Lower lobe of right lung (tissue), 2 donors: ENCODE measurements at regions not wholly inside any gene's neighbourhood (a gene's known extent, or its start where the extent isn't known, plus 50 kb on each side); places are given as distances from the start of the nearest gene placed in this dataset.

Experiments used
- ATAC-seq, 2 donors: fragments of 200-7000 bp; cut with Tn5 transposase; one replicate each; pipeline ENCODE4 v1.9.1; 2020 to 2022; ENCODE audit warnings: mild to moderate bottlenecking in 2 of 2, moderate library complexity in 2 of 2
- DNase-seq: peaks from one replicate; pipeline ENCODE4 v3.0.0-alpha.2; 2020
- H3K27ac ChIP-seq: fragments of 200-600 bp; one replicate; pipeline ENCODE4 v1.8.0; 2022
- H3K27me3 ChIP-seq: fragments of 200-600 bp; one replicate; pipeline ENCODE4 v1.8.0; 2022; ENCODE audit warnings: low read depth
- H3K36me3 ChIP-seq: fragments of 200-600 bp; one replicate; pipeline ENCODE4 v1.8.0; 2022; ENCODE audit warnings: mild to moderate bottlenecking
- H3K4me1 ChIP-seq: fragments of 200-600 bp; one replicate; pipeline ENCODE4 v1.8.0; 2022
- H3K4me3 ChIP-seq: fragments of 200-600 bp; one replicate; pipeline ENCODE4 v1.8.0; 2022; ENCODE audit warnings: mild to moderate bottlenecking
- H3K9me3 ChIP-seq: fragments of 200-600 bp; one replicate; pipeline ENCODE4 v1.8.0; 2022
- intact Hi-C: fragments of 100-400 bp; cut with DNase I; formaldehyde crosslinking; loops from one replicate; pipeline ENCODE4 v1.11.0; 2022
- TF ChIP-seq, protein P1 (sequence below): fragments of 200-600 bp; IDR thresholded peaks from one replicate; pipeline ENCODE4 v1.8.0; 2022; ENCODE audit warnings: antibody characterized with exemption, mild to moderate bottlenecking
- donor health status: DM: no; HTN: yes; CAD: no; lungs with severe emphysema.

DNA sequence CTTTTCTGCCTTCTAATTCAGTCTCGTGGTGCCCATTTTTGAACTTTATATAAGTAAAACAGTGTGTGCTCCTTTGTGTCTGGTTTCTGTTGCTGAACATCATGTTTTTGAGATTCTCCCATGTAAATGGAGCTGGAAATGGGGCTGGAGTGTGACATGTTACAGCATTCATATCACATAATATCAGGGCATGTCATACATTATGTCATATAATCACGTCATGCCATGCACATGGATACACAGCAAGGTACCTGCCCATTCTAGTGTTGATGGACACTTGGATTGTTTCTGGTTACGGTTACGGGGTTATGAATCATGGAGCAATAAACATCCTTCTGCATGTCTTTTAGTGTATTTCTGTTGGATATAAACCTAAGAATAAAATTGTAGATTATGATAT, 117.1 kb upstream of the MYT1L start:
- no peak for ATAC-seq
- intact Hi-C loops = no loop called here
- Histone ChIP-seq H3K27ac (no peak overlapping the region), H3K4me3 (no peak overlapping the region), H3K9me3 (no peaks in the 10 kb centered on the region), H3K36me3 (no peaks in the 10 kb centered on the region), H3K4me1 (no peaks in the 10 kb centered on the region), H3K27me3 (no peaks in the 10 kb centered on the region)
- DNase-seq = no peak
- TF ChIP-seq, protein P1, sequence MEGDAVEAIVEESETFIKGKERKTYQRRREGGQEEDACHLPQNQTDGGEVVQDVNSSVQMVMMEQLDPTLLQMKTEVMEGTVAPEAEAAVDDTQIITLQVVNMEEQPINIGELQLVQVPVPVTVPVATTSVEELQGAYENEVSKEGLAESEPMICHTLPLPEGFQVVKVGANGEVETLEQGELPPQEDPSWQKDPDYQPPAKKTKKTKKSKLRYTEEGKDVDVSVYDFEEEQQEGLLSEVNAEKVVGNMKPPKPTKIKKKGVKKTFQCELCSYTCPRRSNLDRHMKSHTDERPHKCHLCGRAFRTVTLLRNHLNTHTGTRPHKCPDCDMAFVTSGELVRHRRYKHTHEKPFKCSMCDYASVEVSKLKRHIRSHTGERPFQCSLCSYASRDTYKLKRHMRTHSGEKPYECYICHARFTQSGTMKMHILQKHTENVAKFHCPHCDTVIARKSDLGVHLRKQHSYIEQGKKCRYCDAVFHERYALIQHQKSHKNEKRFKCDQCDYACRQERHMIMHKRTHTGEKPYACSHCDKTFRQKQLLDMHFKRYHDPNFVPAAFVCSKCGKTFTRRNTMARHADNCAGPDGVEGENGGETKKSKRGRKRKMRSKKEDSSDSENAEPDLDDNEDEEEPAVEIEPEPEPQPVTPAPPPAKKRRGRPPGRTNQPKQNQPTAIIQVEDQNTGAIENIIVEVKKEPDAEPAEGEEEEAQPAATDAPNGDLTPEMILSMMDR = no peak

DNA sequence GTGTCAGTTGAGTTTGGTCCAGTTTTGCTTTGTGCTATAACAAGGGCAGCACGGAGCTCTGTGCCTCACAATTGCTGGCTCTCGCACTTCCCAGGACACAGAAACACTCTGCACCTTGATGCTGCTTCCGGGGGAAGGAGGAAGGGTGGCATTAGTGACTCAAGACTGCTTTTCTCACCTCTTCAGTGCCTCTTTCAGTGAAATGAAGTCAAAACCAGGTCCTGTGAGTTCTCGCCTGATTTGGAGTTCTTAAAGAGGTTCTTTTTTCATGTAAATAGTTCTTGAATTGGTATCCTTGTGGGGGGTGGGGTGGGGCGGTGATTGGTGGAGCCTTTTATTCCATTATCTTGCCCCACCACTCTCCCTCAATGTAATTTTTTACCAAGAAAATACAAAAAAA, 91.5 kb upstream of the MYT1L start:
- intact Hi-C loops = no loop called here
- Histone ChIP-seq H3K36me3 (no peaks in the 10 kb centered on the region), H3K4me1 (no peaks in the 10 kb centered on the region), H3K4me3 (no peak overlapping the region), H3K27ac (no peak overlapping the region), H3K27me3 (no peaks in the 10 kb centered on the region), H3K9me3 (peaks cover 4% of the 10 kb centered on the region)
- TF ChIP-seq, protein P1 = no peak
- DNase-seq = no peak
- no peak for ATAC-seq

- Histone ChIP-seq H3K4me1 (no peaks in the 10 kb centered on the region), H3K9me3 (no peaks in the 10 kb centered on the region), H3K27me3 (no peaks in the 10 kb centered on the region), H3K27ac (no peak overlapping the region), H3K4me3 (no peak overlapping the region), H3K36me3 (no peaks in the 10 kb centered on the region)
- intact Hi-C loops = no loop called here
- no peak for ATAC-seq
- TF ChIP-seq, protein P1 = no peak
- no peak for DNase-seq
These were observed 82.5 kb upstream of the MYT1L start for GRCh38 chr2:2413525-2413924.

DNA sequence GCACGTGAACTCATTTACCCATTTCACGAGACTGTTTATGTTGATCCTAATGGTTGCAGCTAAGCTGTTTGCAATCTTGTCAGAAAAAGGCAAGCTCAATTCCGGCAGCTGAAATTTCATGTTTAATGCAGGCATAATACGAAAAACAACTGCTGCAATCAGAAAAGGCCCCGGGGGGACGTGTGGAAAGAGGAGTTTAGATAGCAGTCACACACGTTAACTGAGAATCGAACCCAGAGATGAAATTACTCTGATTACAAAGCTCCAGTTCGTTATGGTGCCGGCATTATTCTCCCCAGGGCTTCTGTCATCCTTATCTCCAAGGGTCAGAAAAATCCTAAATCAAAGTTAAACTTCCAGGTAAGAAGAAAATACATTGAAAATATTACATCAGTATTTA, 79.9 kb upstream of the MYT1L start:
- Histone ChIP-seq H3K4me1 (no peaks in the 10 kb centered on the region), H3K4me3 (no peak overlapping the region), H3K27me3 (no peaks in the 10 kb centered on the region), H3K36me3 (no peaks in the 10 kb centered on the region), H3K27ac (no peak overlapping the region), H3K9me3 (no peaks in the 10 kb centered on the region)
- no peak for DNase-seq
- intact Hi-C loops = no loop called here
- TF ChIP-seq, protein P1 = no peak
- ATAC-seq = no peak

DNA sequence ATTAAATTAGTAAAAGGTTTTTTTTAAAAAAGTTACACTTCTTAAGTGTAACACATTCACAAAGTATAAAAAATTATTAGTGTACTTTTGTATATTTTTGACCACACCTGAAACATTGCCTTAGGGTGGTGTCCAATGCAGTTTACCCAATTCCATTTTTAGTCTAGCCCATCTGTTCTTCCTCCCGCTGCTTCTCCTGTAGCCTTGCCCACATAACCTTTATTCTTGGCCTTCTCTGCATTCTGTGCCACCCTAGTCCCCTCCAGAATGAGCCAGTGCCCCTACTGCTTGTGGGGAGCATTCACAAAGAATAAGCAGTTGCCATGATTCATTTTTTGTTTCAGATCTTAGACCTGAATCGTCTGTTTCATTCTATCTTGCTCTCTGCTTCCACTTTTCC, 78.4 kb upstream of the MYT1L start:
- ATAC-seq (no peak), DNase-seq (no peak)
- Histone ChIP-seq H3K4me1 (no peaks in the 10 kb centered on the region), H3K27ac (no peak overlapping the region), H3K4me3 (no peak overlapping the region), H3K9me3 (no peaks in the 10 kb centered on the region), H3K36me3 (no peaks in the 10 kb centered on the region), H3K27me3 (no peaks in the 10 kb centered on the region)
- TF ChIP-seq, protein P1 = no peak
- intact Hi-C loops = no loop called here

DNA sequence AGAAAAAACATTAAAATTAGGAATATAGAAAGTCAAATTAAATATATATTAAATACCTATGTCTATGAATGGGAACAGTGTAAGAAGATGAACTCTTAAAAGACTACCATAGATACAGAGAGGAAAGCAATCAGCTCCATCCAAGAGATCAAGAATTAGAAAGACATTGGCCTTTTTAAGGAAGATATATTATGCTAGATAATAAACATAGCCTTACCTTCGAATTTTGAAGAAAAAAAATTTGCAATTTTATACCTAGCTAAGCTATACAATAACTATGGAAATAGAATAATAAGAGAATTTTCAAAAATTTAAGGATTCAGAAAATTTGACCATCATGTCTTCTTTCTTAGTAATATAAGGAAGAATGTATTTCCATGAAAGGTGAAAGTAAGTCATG, 74.7 kb upstream of the MYT1L start:
- intact Hi-C loops = no loop called here
- no peak for DNase-seq
- ATAC-seq = no peak
- H3K27ac ChIP-seq = no peak overlapping the region
- no peaks in the 10 kb centered on the region for H3K9me3 ChIP-seq
- no peak overlapping the region for H3K4me3 ChIP-seq
- no peaks in the 10 kb centered on the region for H3K36me3 ChIP-seq
- TF ChIP-seq, protein P1 = no peak
- no peaks in the 10 kb centered on the region for H3K4me1 ChIP-seq
- no peaks in the 10 kb centered on the region for H3K27me3 ChIP-seq
